Tongue (tissue), 1 donor: ENCODE measurements at regions not wholly inside any gene's neighbourhood (a gene's known extent, or its start where the extent isn't known, plus 50 kb on each side); places are given as distances from the start of the nearest gene placed in this dataset.

Experiments
- DNase-seq: peaks from one replicate; pipeline ENCODE4 v3.0.0-alpha.2; 2015

GRCh38 chr2:46850742-46851141 is 64.9 kb downstream of the MCFD2 start:
- DNase-seq: peak; percentile 80

GRCh38 chr2:46849721-46850556 is 65.7 kb downstream of the MCFD2 start:
- DNase-seq: peak; percentile 57

- peak; percentile 67 for DNase-seq
These were observed 66.4 kb downstream of the MCFD2 start for GRCh38 chr2:46849046-46849715.

DNA sequence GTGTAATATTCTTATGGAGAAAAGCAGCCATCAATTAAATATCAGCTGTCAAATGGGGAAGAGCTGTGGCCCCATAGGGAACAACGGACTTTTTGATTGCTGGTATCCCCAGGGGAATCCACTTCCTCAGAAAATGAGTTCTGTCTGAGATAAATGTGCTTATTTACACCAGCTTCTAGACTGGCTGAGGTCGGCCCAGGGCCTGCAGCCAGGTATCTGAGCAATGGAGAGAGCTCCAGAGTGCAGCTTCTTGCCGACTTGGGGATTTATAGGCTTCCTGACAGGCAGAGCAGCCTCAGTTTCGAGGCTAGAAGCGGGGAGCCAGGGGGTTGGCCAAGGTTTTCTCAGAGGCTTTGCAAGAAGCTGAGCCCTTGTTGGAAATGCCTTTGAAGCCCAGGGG is 67.2 kb downstream of the MCFD2 start:
- DNase-seq: peak; percentile 19

- DNase-seq: no peak
These were observed 67.7 kb downstream of the MCFD2 start for GRCh38 chr2:46847726-46848412.

DNA sequence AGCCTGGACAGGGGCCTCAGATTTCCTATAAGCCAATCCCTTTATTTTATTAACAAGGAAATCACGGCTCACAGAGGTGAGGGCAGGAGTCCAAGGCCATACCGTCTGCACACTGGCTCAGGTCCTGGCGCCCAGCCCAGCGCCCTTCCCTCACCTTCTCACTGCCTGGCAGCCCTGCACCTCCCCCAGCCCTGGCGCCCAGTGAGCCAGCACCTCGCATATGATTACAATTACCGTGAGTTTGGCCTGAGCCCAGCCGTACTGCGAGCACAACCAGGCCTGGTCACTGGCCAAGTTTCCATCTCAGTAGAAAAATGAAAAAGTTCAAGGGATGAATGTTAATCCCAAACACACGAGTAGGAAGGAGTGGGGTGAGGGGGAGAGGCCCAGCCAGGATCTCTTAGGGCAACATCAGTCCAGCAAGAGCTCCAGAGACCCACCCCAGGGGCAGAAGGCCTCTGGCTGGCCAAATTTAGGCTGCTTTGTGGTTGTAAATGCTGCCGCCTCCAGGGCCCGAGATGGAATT is 68.4 kb downstream of the MCFD2 start:
- peak; percentile 95 for DNase-seq

DNA sequence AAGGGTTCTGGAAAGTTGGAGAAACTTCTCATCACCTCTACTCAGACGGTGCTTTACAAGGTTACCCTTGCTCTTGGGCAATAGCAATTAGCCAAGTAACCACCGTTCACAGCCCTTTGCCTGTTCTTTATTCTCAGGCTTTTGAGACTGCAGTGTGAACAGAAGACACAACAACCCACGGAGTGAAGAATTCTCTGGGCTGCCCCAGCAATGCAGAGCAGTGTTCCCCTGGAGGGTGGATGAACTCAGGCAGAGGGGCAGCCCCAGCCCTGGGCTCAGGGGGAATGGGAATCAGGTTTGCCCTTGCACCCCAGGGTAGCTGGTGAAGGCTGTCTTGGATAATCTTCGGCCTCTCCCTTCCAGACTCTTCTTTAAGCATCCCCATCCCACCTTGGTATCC is 69.1 kb downstream of the MCFD2 start:
- no peak for DNase-seq

GRCh38 chr2:46845542-46846486 is 69.8 kb downstream of the MCFD2 start:
- no peak for DNase-seq

DNA sequence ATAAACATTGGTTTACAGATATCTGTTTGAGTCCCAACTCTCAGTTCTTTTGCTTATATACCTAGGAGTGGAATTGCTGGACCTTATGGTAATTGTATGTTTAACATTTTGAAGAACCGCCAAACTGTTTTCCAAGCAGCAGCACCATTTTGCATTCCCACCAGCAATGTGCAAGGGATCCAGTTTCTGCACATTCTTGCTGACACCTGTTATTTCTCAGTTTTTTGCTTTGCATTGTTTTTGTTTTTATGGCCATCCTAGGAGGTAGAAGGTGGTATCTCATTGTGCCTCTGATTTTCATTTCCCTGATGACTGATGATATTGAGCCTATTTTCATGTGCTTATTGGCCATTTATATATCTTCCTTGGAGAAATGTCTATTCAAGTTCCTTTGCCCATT is 71.2 kb downstream of the MCFD2 start:
- no peak for DNase-seq

- peak; percentile 47 for DNase-seq
These were observed 71.6 kb downstream of the MCFD2 start for GRCh38 chr2:46844034-46844433.

GRCh38 chr2:46843316-46843715 is 72.3 kb downstream of the MCFD2 start:
- DNase-seq: no peak

- DNase-seq: no peak
These were observed 72.7 kb downstream of the MCFD2 start for GRCh38 chr2:46842876-46843275.

DNA sequence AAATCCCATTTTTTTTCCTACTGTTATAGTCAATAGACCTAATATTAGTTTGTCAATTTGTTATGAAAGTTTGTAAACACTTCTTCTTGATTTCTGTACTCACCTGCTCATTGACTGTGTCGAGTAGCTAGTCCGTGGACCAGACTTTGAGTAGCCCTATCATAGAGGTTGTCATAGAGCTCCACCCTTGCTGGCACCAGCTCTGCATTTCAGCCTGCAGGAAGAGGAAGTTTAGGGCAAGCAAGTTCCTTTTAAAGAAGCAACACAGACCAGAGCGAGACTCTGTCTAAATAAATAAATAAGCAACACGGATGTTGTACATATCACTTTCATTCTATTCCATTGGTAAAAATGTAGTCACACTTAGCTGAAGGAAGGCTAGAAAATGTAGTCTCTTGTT is 74.0 kb downstream of the MCFD2 start:
- no peak for DNase-seq

GRCh38 chr2:46839045-46839444 is 76.6 kb downstream of the MCFD2 start:
- DNase-seq: no peak

DNA sequence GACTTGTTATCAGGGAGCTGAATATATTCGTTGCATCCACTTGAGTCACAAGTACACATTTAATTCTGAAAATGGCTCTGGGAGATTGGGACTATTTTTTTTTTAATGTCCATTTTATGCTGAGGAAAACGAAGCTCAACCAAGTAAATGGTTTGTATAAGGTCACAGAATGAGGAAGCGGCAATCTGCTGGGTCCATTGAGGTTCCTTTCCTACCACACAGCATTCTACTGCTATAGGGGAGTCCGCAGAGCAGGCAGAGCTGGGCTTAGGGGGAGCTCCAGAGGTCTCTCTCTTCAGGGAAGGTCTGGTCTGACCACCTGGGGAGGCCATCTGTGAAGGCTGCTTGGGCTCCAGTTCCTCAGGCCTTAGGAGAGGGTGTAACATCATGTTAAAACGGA is 77.9 kb downstream of the MCFD2 start:
- no peak for DNase-seq

DNA sequence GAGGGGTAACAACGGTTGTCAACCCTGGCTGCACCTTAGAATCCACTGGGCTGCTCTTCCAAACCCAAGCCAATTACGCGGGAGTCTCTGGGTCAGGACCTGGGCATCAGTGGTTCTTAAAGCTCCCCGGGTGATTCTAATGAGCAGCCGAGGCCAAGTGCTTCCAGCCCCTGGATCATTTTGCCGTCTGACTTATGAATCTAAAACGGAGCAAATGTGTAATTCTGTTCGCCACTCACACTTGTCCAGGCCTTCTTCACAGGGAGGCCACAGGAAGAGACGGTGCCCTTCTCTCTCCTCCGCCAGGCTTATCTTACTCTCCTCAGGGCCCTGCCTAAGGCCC is 78.5 kb downstream of the MCFD2 start:
- DNase-seq: no peak

DNA sequence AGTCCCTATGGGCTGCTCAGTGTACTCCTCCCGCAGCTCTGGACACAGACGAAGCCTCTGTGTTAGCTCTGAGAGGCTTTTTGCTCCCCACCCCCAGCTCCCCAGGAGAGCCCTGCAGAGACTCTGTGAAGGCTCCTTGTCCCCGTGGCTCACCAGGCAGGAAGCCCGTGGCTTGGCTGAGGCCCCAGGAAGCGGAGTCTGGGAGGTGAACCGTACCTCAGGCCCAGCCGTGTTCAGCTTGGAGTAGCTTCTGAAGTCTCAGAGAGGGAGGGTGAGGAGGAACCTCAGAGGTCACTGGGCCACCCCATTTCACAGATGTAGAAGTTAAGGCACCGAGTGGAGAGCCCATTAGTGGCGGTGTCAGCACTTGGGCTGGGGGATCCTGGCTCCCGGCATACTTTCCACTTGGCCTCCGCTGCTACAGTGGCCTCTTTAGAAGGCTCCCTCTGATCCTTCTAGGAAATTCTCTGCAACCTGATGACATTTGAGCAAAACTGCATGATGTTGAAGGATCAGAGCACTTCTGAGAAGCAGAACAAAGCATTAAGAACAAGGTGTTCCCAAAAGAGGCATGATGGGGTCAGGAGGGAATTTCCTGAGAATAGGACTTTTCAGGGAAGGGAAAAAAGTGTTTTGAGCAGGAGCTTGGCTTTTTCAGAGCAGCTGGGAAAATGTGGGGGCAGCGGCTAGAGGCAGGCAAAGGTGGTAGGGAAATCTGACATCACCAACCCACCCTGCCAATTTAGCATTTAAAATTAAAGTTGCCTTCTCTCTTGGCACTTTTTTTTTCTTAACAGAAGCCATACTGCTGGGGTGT is 79.1 kb downstream of the MCFD2 start:
- peak; percentile 50 for DNase-seq

GRCh38 chr2:46835520-46835919 is 80.1 kb downstream of the MCFD2 start:
- DNase-seq: no peak

DNA sequence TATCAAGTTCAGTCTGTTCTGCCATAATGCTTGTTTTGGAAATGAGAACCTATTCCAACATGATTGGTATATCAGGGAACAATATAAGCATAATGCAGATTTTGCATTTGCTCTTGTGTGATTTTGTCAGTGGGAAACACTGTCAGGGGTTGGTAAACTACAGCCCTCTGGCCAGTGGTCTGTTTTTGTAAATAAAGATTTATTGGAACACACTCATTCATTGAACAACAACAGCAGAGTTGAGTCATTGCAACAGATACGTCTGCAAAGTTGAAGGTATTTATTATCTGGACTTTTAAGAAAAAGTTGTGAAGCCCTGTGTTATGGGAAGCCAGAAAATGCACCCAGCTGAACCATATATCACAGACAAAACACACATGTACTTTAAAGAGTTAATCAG is 83.1 kb downstream of the MCFD2 start:
- DNase-seq: no peak

GRCh38 chr2:46831869-46832265 is 83.7 kb downstream of the MCFD2 start:
- no peak for DNase-seq
